ENCODE measurements at regions not wholly inside any gene's neighbourhood (a gene's known extent, or its start where the extent isn't known, plus 50 kb on each side); places are given as distances from the start of the nearest gene placed in this dataset.

- TF ChIP-seq ARNT (IDR thresholded peaks at IDR 0.05) (no peak), SP1 (IDR thresholded peaks at IDR 0.05) (no peak), PKNOX1 (IDR thresholded peaks at IDR 0.05) (no peak), FOXM1 (IDR thresholded peaks at IDR 0.05; ENCODE audit: borderline replicate concordance) (no peak), ELF4 (IDR thresholded peaks at IDR 0.05) (no peak), FOXK2 (IDR thresholded peaks at IDR 0.05) (no peak), HDGF (IDR thresholded peaks at IDR 0.05; ENCODE audit: borderline replicate concordance) (no peak)
Observed at GRCh38 chr2:18356676-18357075, 203.8 kb downstream of the RDH14 start.
